SK-N-SH treated with all-trans-retinoic acid at 6 μM for 48 hours (cell line): ENCODE measurements at regions not wholly inside any gene's neighbourhood (a gene's known extent, or its start where the extent isn't known, plus 50 kb on each side); places are given as distances from the start of the nearest gene placed in this dataset.

Experiments
- ATAC-seq: fragments of 200-7000 bp; cut with Tn5 transposase; 3 replicates; pipeline ENCODE4 v1.9.1; 2020; ENCODE audit warnings: mild to moderate bottlenecking, moderate library complexity
- ARNTL ChIP-seq: fragments of 450-650 bp; formaldehyde crosslinking; IDR thresholded peaks from 2 replicates; pipeline ENCODE4 v1.5.0; 2020; ENCODE audit warnings: low read depth, mild to moderate bottlenecking, moderate library complexity, borderline replicate concordance
- BACH2 ChIP-seq: fragments of 250-450 bp; sonication (Bioruptor Pico); IDR thresholded peaks from 2 replicates; pipeline ENCODE4 v1.9.0; 2021; ENCODE audit warnings: mild to moderate bottlenecking, borderline replicate concordance
- CSDC2 ChIP-seq: fragments of 250-450 bp; sonication (Bioruptor Pico); IDR thresholded peaks from 2 replicates; pipeline ENCODE4 v1.5.0; 2020; ENCODE audit warnings: mild to moderate bottlenecking, moderate library complexity
- ESRRG ChIP-seq: fragments of 250-450 bp; sonication (Bioruptor Pico); IDR thresholded peaks from 2 replicates; pipeline ENCODE4 v1.6.1; 2021; ENCODE audit warnings: mild to moderate bottlenecking
- GLIS3 ChIP-seq: fragments of 250-450 bp; sonication (Bioruptor Pico); IDR thresholded peaks from 2 replicates; pipeline ENCODE4 v1.5.0; 2020; ENCODE audit warnings: mild to moderate bottlenecking, moderate library complexity
- OSR1 ChIP-seq: fragments of 250-450 bp; sonication (Bioruptor Pico); IDR thresholded peaks from 2 replicates; pipeline ENCODE4 v1.8.0; 2022; ENCODE audit warnings: moderate library complexity, mild to moderate bottlenecking, inconsistent platforms
- PPARA ChIP-seq: fragments of 250-450 bp; sonication (Bioruptor Pico); IDR thresholded peaks from 2 replicates; pipeline ENCODE4 v1.5.0; 2020; ENCODE audit warnings: mild to moderate bottlenecking, borderline replicate concordance
- RARB ChIP-seq: fragments of 250-450 bp; sonication (Bioruptor Pico); IDR thresholded peaks from 2 replicates; pipeline ENCODE4 v1.8.0; 2021; ENCODE audit warnings: mild to moderate bottlenecking, moderate library complexity
- SNAI2 ChIP-seq: fragments of 250-450 bp; sonication (Bioruptor Pico); IDR thresholded peaks from 2 replicates; pipeline ENCODE4 v1.5.0; 2020; ENCODE audit warnings: mild to moderate bottlenecking, moderate library complexity
- TCF4 ChIP-seq: fragments of 250-450 bp; sonication (Bioruptor Pico); IDR thresholded peaks from 2 replicates; pipeline ENCODE4 v1.8.0; 2021; ENCODE audit warnings: mild to moderate bottlenecking, moderate library complexity, borderline replicate concordance
- ZC3H10 ChIP-seq: fragments of 250-450 bp; sonication (Bioruptor Pico); IDR thresholded peaks from 2 replicates; pipeline ENCODE4 v1.5.1; 2021; ENCODE audit warnings: mild to moderate bottlenecking, moderate library complexity
- ZFP3 ChIP-seq: fragments of 250-450 bp; sonication (Bioruptor Pico); IDR thresholded peaks from 2 replicates; pipeline ENCODE4 v1.5.0; 2020; ENCODE audit warnings: mild to moderate bottlenecking, moderate library complexity
- ZFP30 ChIP-seq: fragments of 450-650 bp; formaldehyde crosslinking; IDR thresholded peaks from 2 replicates; pipeline ENCODE4 v1.5.0; 2022; ENCODE audit warnings: mild to moderate bottlenecking, moderate library complexity
- ZNF565 ChIP-seq: fragments of 450-650 bp; formaldehyde crosslinking; conservative IDR thresholded peaks from 2 replicates; pipeline ENCODE4 v1.5.0; 2020; ENCODE audit warnings: low read depth, mild to moderate bottlenecking, moderate library complexity
- ZNF70 ChIP-seq: fragments of 450-650 bp; formaldehyde crosslinking; IDR thresholded peaks from 2 replicates; pipeline ENCODE4 v1.5.0; 2020; ENCODE audit warnings: mild to moderate bottlenecking, moderate library complexity
- ZNF8 ChIP-seq: fragments of 450-650 bp; formaldehyde crosslinking; IDR thresholded peaks from 2 replicates; pipeline ENCODE4 v1.5.0; 2020; ENCODE audit warnings: mild to moderate bottlenecking, moderate library complexity
- TF ChIP-seq, protein P1 (sequence below): fragments of 250-450 bp; sonication (Bioruptor Pico); IDR thresholded peaks from 2 replicates; pipeline ENCODE4 v1.8.0; 2021; ENCODE audit warnings: low read depth, mild to moderate bottlenecking, moderate library complexity, borderline replicate concordance
- TF ChIP-seq, protein P2 (sequence below): fragments of 250-450 bp; sonication (Bioruptor Pico); IDR thresholded peaks from 2 replicates; pipeline ENCODE4 v1.8.0; 2020; ENCODE audit warnings: mild to moderate bottlenecking, moderate library complexity, borderline replicate concordance
- TF ChIP-seq, protein P3 (sequence below): fragments of 250-450 bp; sonication (Bioruptor Pico); IDR thresholded peaks from 2 replicates; pipeline ENCODE4 v1.5.1; 2021; ENCODE audit warnings: mild to moderate bottlenecking, moderate library complexity
- TF ChIP-seq, protein P4 (sequence below): fragments of 250-450 bp; sonication (Bioruptor Pico); IDR thresholded peaks from 2 replicates; pipeline ENCODE4 v1.5.1; 2020; ENCODE audit warnings: low read depth, mild to moderate bottlenecking, moderate library complexity

DNA sequence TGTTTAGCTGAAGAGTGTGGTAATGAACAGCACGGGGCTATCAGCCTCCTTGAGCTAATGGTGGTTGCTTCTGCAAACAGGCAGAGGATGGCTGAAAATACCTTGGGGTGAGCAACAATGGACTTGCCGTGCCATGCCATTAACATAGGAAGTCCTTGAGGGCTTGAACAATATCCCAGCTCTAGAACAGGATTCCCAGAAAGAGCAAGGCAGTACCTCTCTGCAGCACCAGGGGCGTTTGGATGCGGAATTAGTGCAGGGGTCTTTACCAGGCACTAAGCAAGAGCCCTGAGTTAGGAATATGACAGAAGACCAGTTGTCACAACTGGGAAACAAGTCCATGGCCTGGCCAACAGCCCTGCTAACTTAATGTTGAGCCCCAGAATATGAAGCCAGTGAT is 143.2 kb upstream of the COBL start:
- TF ChIP-seq, protein P1, sequence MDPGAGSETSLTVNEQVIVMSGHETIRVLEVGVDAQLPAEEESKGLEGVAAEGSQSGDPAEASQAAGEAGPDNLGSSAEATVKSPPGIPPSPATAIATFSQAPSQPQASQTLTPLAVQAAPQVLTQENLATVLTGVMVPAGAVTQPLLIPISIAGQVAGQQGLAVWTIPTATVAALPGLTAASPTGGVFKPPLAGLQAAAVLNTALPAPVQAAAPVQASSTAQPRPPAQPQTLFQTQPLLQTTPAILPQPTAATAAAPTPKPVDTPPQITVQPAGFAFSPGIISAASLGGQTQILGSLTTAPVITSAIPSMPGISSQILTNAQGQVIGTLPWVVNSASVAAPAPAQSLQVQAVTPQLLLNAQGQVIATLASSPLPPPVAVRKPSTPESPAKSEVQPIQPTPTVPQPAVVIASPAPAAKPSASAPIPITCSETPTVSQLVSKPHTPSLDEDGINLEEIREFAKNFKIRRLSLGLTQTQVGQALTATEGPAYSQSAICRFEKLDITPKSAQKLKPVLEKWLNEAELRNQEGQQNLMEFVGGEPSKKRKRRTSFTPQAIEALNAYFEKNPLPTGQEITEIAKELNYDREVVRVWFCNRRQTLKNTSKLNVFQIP (CRISPR knock-in tag) = no peak
- TF ChIP-seq CSDC2 (no peak), ZNF8 (no peak), GLIS3 (CRISPR knock-in tag) (no peak), ZFP30 (CRISPR knock-in tag) (no peak), ZFP3 (CRISPR knock-in tag) (no peak), ZC3H10 (CRISPR knock-in tag) (no peak), SNAI2 (CRISPR knock-in tag) (no peak), TCF4 (CRISPR knock-in tag) (no peak)
- no peak for ATAC-seq

DNA sequence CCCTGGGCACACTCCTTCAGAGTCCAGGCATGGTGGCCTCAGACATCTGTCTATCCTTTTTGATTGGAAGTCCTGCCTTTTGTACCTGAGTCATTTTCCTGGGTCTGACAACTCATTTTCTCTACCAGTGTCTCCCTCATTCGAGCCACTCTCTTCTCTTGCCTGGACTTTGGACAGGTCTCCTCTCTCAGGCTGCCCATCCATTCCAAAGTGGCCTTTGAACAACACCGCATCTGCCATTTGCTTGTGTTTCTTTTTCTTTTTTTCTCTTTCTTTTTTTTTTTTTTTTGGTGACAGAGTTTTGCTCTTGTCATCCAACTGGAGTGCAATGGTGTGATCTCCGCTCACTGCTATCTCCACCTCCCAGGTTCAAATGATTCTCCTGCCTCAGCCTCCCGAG is 142.1 kb upstream of the COBL start:
- no peak for TF ChIP-seq TCF4 (CRISPR knock-in tag)
- no peak for TF ChIP-seq ZFP3 (CRISPR knock-in tag)
- no peak for TF ChIP-seq CSDC2
- TF ChIP-seq GLIS3 (CRISPR knock-in tag) = no peak
- no peak for TF ChIP-seq PPARA (CRISPR knock-in tag)
- TF ChIP-seq, protein P2, sequence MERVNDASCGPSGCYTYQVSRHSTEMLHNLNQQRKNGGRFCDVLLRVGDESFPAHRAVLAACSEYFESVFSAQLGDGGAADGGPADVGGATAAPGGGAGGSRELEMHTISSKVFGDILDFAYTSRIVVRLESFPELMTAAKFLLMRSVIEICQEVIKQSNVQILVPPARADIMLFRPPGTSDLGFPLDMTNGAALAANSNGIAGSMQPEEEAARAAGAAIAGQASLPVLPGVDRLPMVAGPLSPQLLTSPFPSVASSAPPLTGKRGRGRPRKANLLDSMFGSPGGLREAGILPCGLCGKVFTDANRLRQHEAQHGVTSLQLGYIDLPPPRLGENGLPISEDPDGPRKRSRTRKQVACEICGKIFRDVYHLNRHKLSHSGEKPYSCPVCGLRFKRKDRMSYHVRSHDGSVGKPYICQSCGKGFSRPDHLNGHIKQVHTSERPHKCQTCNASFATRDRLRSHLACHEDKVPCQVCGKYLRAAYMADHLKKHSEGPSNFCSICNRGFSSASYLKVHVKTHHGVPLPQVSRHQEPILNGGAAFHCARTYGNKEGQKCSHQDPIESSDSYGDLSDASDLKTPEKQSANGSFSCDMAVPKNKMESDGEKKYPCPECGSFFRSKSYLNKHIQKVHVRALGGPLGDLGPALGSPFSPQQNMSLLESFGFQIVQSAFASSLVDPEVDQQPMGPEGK = no peak
- no peak for TF ChIP-seq ZC3H10 (CRISPR knock-in tag)
- TF ChIP-seq, protein P3, sequence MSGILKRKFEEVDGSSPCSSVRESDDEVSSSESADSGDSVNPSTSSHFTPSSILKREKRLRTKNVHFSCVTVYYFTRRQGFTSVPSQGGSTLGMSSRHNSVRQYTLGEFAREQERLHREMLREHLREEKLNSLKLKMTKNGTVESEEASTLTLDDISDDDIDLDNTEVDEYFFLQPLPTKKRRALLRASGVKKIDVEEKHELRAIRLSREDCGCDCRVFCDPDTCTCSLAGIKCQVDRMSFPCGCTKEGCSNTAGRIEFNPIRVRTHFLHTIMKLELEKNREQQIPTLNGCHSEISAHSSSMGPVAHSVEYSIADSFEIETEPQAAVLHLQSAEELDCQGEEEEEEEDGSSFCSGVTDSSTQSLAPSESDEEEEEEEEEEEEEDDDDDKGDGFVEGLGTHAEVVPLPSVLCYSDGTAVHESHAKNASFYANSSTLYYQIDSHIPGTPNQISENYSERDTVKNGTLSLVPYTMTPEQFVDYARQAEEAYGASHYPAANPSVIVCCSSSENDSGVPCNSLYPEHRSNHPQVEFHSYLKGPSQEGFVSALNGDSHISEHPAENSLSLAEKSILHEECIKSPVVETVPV (CRISPR knock-in tag) = no peak
- TF ChIP-seq BACH2 (CRISPR knock-in tag) = no peak
- TF ChIP-seq ZNF70 (CRISPR knock-in tag) = no peak
- TF ChIP-seq SNAI2 (CRISPR knock-in tag) = no peak
- TF ChIP-seq ESRRG (CRISPR knock-in tag) = no peak
- no peak for TF ChIP-seq ARNTL
- no peak for TF ChIP-seq OSR1 (CRISPR knock-in tag)
- TF ChIP-seq ZNF565 (CRISPR knock-in tag) = no peak
- no peak for TF ChIP-seq ZFP30 (CRISPR knock-in tag)
- TF ChIP-seq ZNF8 = no peak
- TF ChIP-seq, protein P4, sequence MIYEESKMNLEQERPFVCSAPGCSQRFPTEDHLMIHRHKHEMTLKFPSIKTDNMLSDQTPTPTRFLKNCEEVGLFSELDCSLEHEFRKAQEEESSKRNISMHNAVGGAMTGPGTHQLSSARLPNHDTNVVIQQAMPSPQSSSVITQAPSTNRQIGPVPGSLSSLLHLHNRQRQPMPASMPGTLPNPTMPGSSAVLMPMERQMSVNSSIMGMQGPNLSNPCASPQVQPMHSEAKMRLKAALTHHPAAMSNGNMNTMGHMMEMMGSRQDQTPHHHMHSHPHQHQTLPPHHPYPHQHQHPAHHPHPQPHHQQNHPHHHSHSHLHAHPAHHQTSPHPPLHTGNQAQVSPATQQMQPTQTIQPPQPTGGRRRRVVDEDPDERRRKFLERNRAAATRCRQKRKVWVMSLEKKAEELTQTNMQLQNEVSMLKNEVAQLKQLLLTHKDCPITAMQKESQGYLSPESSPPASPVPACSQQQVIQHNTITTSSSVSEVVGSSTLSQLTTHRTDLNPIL (CRISPR knock-in tag) = no peak
- ATAC-seq = no peak

DNA sequence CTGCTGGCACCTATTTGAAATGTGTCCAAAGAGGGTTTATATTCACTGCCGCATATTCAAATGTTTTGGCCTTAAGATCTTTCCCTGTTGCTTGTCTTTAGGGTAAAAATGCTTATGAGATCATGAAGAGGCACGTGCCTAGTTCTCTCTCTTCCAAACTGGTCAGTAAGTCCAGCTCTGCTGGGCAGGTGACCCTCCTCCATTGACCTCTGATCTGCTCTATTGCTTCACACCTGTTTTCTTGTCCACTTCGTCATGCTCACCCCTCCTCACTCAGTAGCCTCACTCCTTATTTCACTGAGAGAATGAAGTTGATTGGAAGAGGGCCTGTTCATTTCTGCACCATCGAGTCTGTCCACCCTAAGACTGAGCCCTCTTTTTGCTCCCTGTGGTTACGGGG is 140.5 kb upstream of the COBL start:
- ATAC-seq = no peak
- no peak for TF ChIP-seq ARNTL
- no peak for TF ChIP-seq OSR1 (CRISPR knock-in tag)

DNA sequence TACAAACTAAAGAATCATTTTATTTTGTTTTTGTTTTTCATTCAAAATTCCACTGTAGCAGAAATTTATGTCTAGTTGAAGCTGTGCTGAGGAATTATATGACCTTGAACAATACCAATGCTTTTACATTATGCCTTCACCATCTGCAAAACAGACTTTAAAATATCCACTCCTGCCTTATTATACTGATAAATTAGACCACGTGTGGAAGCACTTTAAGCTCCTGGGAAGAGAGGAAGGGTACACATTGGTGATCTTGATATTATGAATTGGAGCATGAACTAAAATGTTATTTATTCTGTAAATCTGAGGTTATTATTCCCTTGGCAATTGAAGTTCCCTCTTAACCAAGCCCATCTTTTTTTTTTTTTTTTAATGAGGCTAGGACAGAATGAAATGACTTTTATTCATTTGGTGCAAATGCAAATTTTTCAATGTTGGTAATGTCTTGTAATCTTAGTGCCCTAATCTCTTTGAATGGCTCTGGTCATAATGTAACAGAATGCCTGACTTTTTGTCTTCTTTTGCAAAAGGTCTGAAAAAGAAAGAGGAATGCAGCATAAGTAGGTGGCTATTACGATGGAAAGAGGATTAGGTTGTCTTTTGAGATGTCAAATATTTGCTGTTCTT is 139.9 kb upstream of the COBL start:
- ATAC-seq = no peak
- TF ChIP-seq PPARA (CRISPR knock-in tag) (no peak), CSDC2 (no peak), ZFP3 (CRISPR knock-in tag) (no peak), BACH2 (CRISPR knock-in tag) (no peak), OSR1 (CRISPR knock-in tag) (no peak), RARB (CRISPR knock-in tag) (no peak), TCF4 (CRISPR knock-in tag) (no peak), SNAI2 (CRISPR knock-in tag) (no peak), ZFP30 (CRISPR knock-in tag) (no peak), ZC3H10 (CRISPR knock-in tag) (no peak), ZNF565 (CRISPR knock-in tag) (no peak), ZNF8 (no peak)
- TF ChIP-seq, protein P2 = no peak
- TF ChIP-seq, protein P4 (CRISPR knock-in tag) = no peak
- TF ChIP-seq, protein P3 (CRISPR knock-in tag) = no peak
- TF ChIP-seq, protein P1 (CRISPR knock-in tag) = no peak
